ENCODE measurements at regions not wholly inside any gene's neighbourhood (a gene's known extent, or its start where the extent isn't known, plus 50 kb on each side); places are given as distances from the start of the nearest gene placed in this dataset.
"Not testable (repeated sequence)": the region's sequence is repeated elsewhere in the genome, so short reads cannot be mapped to it uniquely, and the experiment has no call there.

DNA sequence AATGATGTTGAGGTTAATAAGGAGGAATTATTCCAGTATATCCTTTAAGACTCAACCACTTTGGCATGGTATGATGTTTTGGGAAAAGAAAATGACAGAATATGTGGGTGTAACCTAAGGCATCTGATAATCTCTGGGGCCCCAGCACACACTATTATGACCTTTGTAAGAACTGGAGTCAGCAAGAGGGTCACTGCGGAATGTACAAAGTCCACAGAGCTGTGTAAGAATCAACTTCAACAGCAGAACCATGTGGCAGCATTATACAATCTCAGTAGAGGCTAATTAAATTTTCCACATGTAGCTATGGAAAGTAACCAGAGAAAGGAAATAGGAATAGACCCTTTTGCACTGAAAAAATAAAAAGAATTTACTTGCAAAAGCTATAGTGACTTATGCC is 445.1 kb upstream of the UBE2E3 start:
- CTCF ChIA-PET: no interaction called here

DNA sequence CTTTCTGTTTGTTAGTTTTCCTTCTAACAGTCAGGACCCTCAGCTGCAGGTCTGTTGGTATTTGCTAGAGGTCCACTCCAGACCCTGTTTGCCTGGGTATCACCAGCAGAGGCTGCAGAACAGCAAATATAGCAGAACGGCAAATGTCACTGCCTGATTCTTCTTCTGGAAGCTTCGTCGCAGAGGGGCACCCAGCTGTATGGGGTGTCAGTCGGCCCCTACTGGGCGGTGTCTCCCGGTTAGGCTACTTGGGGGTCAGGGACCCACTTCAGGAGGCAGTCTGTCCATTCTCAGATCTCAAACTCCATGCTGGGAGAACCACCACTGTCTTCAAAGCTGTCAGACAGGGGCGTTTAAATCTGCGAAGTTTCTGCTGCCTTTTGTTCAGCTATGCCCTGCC is 448.6 kb upstream of the UBE2E3 start:
- in situ Hi-C loops (cut with HindIII; ENCODE audit: low pct_unique_long_range_greater_than_20kb, low sequenced_read_pairs); POLR2A ChIA-PET; H3K27me3 ChIP-seq (ENCODE audit: control insufficient read depth, insufficient read depth, low read length); BruUV-seq (replicated peaks); intact Hi-C loops (cut with micrococcal nuclease; ENCODE audit: unreplicated experiment); H3K27ac ChIP-seq (ENCODE audit: low read length); H3K4me1 ChIP-seq (ENCODE audit: control insufficient read depth, insufficient read depth, low read length); H3K4me3 ChIP-seq (ENCODE audit: low read depth in 2 of 2, low read length in 2 of 2); H3K9me3 ChIP-seq (ENCODE audit: control insufficient read depth, insufficient read depth, low read depth, low read length); ATAC-seq; DNase-seq (ENCODE audit: low read depth, low spot score); H3K36me3 ChIP-seq (ENCODE audit: control insufficient read depth, insufficient read depth, low read length); CTCF ChIA-PET: not testable (repeated sequence)

More for the DNA sequence above, 445.1 kb upstream of the UBE2E3 start:
- no peaks in the 10 kb centered on the region for H3K9me3 ChIP-seq (ENCODE audit: control insufficient read depth, insufficient read depth, low read depth, low read length)
- TF ChIP-seq TCF7L2 (IDR thresholded peaks at IDR 0.05; ENCODE audit: low read depth, low read length) (no peak), REST (IDR thresholded peaks at IDR 0.05; ENCODE audit: insufficient read depth in 1 of 2, low read depth in 2 of 2, low read length in 1 of 2) (no peak), POLR2AphosphoS5 (IDR thresholded peaks at IDR 0.05; ENCODE audit: low read depth, low read length) (no peak), SIN3A (IDR thresholded peaks at IDR 0.05; ENCODE audit: borderline replicate concordance, insufficient read depth, low read depth, low read length) (no peak)
- TF ChIP-seq, protein P1, sequence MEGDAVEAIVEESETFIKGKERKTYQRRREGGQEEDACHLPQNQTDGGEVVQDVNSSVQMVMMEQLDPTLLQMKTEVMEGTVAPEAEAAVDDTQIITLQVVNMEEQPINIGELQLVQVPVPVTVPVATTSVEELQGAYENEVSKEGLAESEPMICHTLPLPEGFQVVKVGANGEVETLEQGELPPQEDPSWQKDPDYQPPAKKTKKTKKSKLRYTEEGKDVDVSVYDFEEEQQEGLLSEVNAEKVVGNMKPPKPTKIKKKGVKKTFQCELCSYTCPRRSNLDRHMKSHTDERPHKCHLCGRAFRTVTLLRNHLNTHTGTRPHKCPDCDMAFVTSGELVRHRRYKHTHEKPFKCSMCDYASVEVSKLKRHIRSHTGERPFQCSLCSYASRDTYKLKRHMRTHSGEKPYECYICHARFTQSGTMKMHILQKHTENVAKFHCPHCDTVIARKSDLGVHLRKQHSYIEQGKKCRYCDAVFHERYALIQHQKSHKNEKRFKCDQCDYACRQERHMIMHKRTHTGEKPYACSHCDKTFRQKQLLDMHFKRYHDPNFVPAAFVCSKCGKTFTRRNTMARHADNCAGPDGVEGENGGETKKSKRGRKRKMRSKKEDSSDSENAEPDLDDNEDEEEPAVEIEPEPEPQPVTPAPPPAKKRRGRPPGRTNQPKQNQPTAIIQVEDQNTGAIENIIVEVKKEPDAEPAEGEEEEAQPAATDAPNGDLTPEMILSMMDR (IDR thresholded peaks at IDR 0.05): no peak
- DNase-seq (ENCODE audit: low read depth, low spot score) (no peak), ATAC-seq (no peak)
- H3K4me1 ChIP-seq (ENCODE audit: control insufficient read depth, insufficient read depth, low read length): no peaks in the 10 kb centered on the region
- in situ Hi-C loops (cut with HindIII; ENCODE audit: low pct_unique_long_range_greater_than_20kb, low sequenced_read_pairs): no loop called here
- no TSS peak for BruUV-seq (replicated peaks)
- H3K4me3 ChIP-seq (ENCODE audit: low read depth in 2 of 2, low read length in 2 of 2): no peak overlapping the region
- no peaks in the 10 kb centered on the region for H3K36me3 ChIP-seq (ENCODE audit: control insufficient read depth, insufficient read depth, low read length)
- POLR2A ChIA-PET: no interaction called here
- no peaks in the 10 kb centered on the region for H3K27me3 ChIP-seq (ENCODE audit: control insufficient read depth, insufficient read depth, low read length)
- H3K27ac ChIP-seq (ENCODE audit: low read length): no peak overlapping the region
- intact Hi-C loops (cut with micrococcal nuclease; ENCODE audit: unreplicated experiment): no loop called here

DNA sequence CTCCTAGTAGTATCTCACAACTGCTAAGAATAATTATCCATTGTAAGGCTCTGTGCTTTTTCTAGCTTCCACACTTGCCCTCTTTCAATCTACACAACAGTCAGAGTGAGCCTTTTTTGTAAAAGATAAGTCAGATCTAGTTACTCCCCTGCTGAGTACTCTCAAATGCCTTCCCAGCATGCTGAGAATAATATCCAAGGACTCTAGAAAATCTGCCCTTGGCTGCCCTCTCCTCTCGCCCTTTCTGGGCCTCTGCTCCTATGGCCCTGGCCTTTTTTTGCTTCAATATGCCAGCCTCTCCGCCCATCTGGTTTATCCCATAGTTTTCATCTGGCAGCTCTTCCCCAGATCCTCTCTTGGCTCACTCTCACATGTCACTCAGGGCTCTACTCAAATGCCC is 455.9 kb upstream of the UBE2E3 start:
- DNase-seq (ENCODE audit: low read depth, low spot score) (no peak), ATAC-seq (no peak)
- H3K4me1 ChIP-seq (ENCODE audit: control insufficient read depth, insufficient read depth, low read length): no peaks in the 10 kb centered on the region
- TF ChIP-seq POLR2AphosphoS5 (IDR thresholded peaks at IDR 0.05; ENCODE audit: low read depth, low read length) (no peak), SIN3A (IDR thresholded peaks at IDR 0.05; ENCODE audit: borderline replicate concordance, insufficient read depth, low read depth, low read length) (no peak), REST (IDR thresholded peaks at IDR 0.05; ENCODE audit: insufficient read depth in 1 of 2, low read depth in 2 of 2, low read length in 1 of 2) (no peak), TCF7L2 (IDR thresholded peaks at IDR 0.05; ENCODE audit: low read depth, low read length) (no peak)
- TF ChIP-seq, protein P1 (IDR thresholded peaks at IDR 0.05): no peak
- intact Hi-C loops (cut with micrococcal nuclease; ENCODE audit: unreplicated experiment): no loop called here
- no peaks in the 10 kb centered on the region for H3K27me3 ChIP-seq (ENCODE audit: control insufficient read depth, insufficient read depth, low read length)
- no TSS peak for BruUV-seq (replicated peaks)
- no peaks in the 10 kb centered on the region for H3K36me3 ChIP-seq (ENCODE audit: control insufficient read depth, insufficient read depth, low read length)
- no peak overlapping the region for H3K4me3 ChIP-seq (ENCODE audit: low read depth in 2 of 2, low read length in 2 of 2)
- ChIA-PET POLR2A (no interaction called here), CTCF (no interaction called here)
- in situ Hi-C loops (cut with HindIII; ENCODE audit: low pct_unique_long_range_greater_than_20kb, low sequenced_read_pairs): no loop called here
- peaks cover 5% of the 10 kb centered on the region; the same call in 1 of the 2 replicates for H3K9me3 ChIP-seq (ENCODE audit: control insufficient read depth, insufficient read depth, low read depth, low read length)
- H3K27ac ChIP-seq (ENCODE audit: low read length): no peak overlapping the region
